WTC11 (cell line): ENCODE measurements at regions not wholly inside any gene's neighbourhood (a gene's known extent, or its start where the extent isn't known, plus 50 kb on each side); places are given as distances from the start of the nearest gene placed in this dataset.

Experiments used
- ATAC-seq: fragments of 200-7000 bp; cut with Tn5 transposase; 2 replicates; pipeline ENCODE4 v1.10.0; 2021; ENCODE audit warnings: mild to moderate bottlenecking, moderate library complexity
- CTCF ChIA-PET: fragments of 300-600 bp; sonication (Branson Sonifier 250); formaldehyde crosslinking; loops from one replicate; lab custom pipeline; 2021; ENCODE audit warnings: antibody characterized with exemption; lab: Charles Lee
- POLR2A ChIA-PET: fragments of 350-600 bp; sonication (Branson Sonifier 250); formaldehyde crosslinking; loops from one replicate; lab custom pipeline; 2021; ENCODE audit warnings: antibody characterized with exemption; lab: Charles Lee
- DNase-seq: peaks from one replicate; pipeline ENCODE4 v3.0.0; 2021; ENCODE audit warnings: low spot score
- H3K27ac Mint-ChIP-seq: 2 replicates; pipeline ENCODE4 v1.8.0; 2021; ENCODE audit warnings: mixed read lengths
- H3K27me3 Mint-ChIP-seq: 2 replicates; pipeline ENCODE4 v1.8.0; 2021; ENCODE audit warnings: low read depth, mild to moderate bottlenecking, moderate library complexity, mixed read lengths
- H3K36me3 Mint-ChIP-seq: 2 replicates; pipeline ENCODE4 v1.8.0; 2021; ENCODE audit warnings: mixed read lengths
- H3K4me1 Mint-ChIP-seq: 2 replicates; pipeline ENCODE4 v1.8.0; 2022; ENCODE audit warnings: mixed read lengths
- H3K4me3 Mint-ChIP-seq: 2 replicates; pipeline ENCODE4 v1.8.0; 2021; ENCODE audit warnings: mild to moderate bottlenecking, moderate library complexity, mixed read lengths
- H3K9me3 Mint-ChIP-seq: 2 replicates; pipeline ENCODE4 v1.8.0; 2021; ENCODE audit warnings: mixed read lengths
- AFF4 ChIP-seq: sonication (generic); formaldehyde crosslinking; IDR thresholded peaks from 2 replicates; pipeline ENCODE4 v1.8.1; 2023; ENCODE audit warnings: mild to moderate bottlenecking, missing genetic modification reagents, borderline replicate concordance
- ATF1 ChIP-seq: sonication (generic); formaldehyde crosslinking; IDR thresholded peaks from 2 replicates; pipeline ENCODE4 v1.8.1; 2023; ENCODE audit warnings: mild to moderate bottlenecking, moderate library complexity, missing genetic modification reagents
- ATF2 ChIP-seq: sonication (generic); formaldehyde crosslinking; IDR thresholded peaks from 2 replicates; pipeline ENCODE4 v1.8.1; 2022; ENCODE audit warnings: low read depth, missing genetic modification reagents, borderline replicate concordance
- ATF3 ChIP-seq: sonication (generic); formaldehyde crosslinking; conservative IDR thresholded peaks from 2 replicates; pipeline ENCODE4 v1.8.1; 2022; ENCODE audit warnings: mild to moderate bottlenecking, missing genetic modification reagents
- ELF4 ChIP-seq: sonication (generic); formaldehyde crosslinking; IDR thresholded peaks from 2 replicates; pipeline ENCODE4 v1.8.1; 2022; ENCODE audit warnings: low read depth, mild to moderate bottlenecking, moderate library complexity, missing genetic modification reagents
- ETV6 ChIP-seq: sonication (generic); formaldehyde crosslinking; IDR thresholded peaks from 2 replicates; pipeline ENCODE4 v1.8.1; 2022; ENCODE audit warnings: mild to moderate bottlenecking, missing genetic modification reagents
- FOXJ3 ChIP-seq: sonication (generic); formaldehyde crosslinking; IDR thresholded peaks from 2 replicates; pipeline ENCODE4 v1.9.0; 2021; ENCODE audit warnings: missing genetic modification reagents, mild to moderate bottlenecking, borderline replicate concordance
- GRHL2 ChIP-seq: fragments of 250-450 bp; sonication (Bioruptor Pico); IDR thresholded peaks from 2 replicates; pipeline ENCODE4 v1.8.0; 2022; ENCODE audit warnings: mild to moderate bottlenecking, moderate library complexity; ENCODE audit not compliant: insufficient replicate concordance, severe bottlenecking
- GTF2I ChIP-seq: fragments of 250-450 bp; sonication (Bioruptor Pico); conservative IDR thresholded peaks from 2 replicates; pipeline ENCODE4 v1.4.0; 2021; ENCODE audit warnings: mild to moderate bottlenecking
- HMGXB4 ChIP-seq: sonication (generic); formaldehyde crosslinking; IDR thresholded peaks from 2 replicates; pipeline ENCODE4 v1.8.1; 2023; ENCODE audit warnings: mild to moderate bottlenecking, moderate library complexity, missing genetic modification reagents
- JUN ChIP-seq: sonication (generic); formaldehyde crosslinking; IDR thresholded peaks from 2 replicates; pipeline ENCODE4 v1.8.0; 2023; ENCODE audit warnings: mild to moderate bottlenecking, missing genetic modification reagents
- MXD4 ChIP-seq: fragments of 250-450 bp; sonication (Bioruptor Pico); IDR thresholded peaks from 2 replicates; pipeline ENCODE4 v1.8.0; 2021; ENCODE audit warnings: mild to moderate bottlenecking, moderate library complexity, borderline replicate concordance
- NFE2L1 ChIP-seq: sonication (generic); formaldehyde crosslinking; IDR thresholded peaks from 2 replicates; pipeline ENCODE4 v1.8.1; 2023; ENCODE audit warnings: missing genetic modification reagents
- RORB ChIP-seq: fragments of 250-450 bp; sonication (Bioruptor Pico); IDR thresholded peaks from 2 replicates; pipeline ENCODE4 v1.9.0; 2021; ENCODE audit warnings: mild to moderate bottlenecking
- SMAD3 ChIP-seq: sonication (generic); formaldehyde crosslinking; IDR thresholded peaks from 2 replicates; pipeline ENCODE4 v1.8.0; 2022; ENCODE audit warnings: missing genetic modification reagents, mild to moderate bottlenecking, borderline replicate concordance
- SMAD4 ChIP-seq: sonication (generic); formaldehyde crosslinking; IDR thresholded peaks from 2 replicates; pipeline ENCODE4 v1.8.0; 2022; ENCODE audit warnings: mild to moderate bottlenecking, missing genetic modification reagents
- TEAD1 ChIP-seq: sonication (generic); formaldehyde crosslinking; IDR thresholded peaks from 2 replicates; pipeline ENCODE4 v1.8.0; 2022; ENCODE audit warnings: mild to moderate bottlenecking, missing genetic modification reagents
- USF1 ChIP-seq: sonication (generic); formaldehyde crosslinking; IDR thresholded peaks from 2 replicates; pipeline ENCODE4 v1.8.0; 2022; ENCODE audit warnings: mild to moderate bottlenecking, missing genetic modification reagents
- ZBTB43 ChIP-seq: sonication (generic); formaldehyde crosslinking; IDR thresholded peaks from 2 replicates; pipeline ENCODE4 v1.8.1; 2023; ENCODE audit warnings: mild to moderate bottlenecking, missing genetic modification reagents
- ZNF281 ChIP-seq: sonication (generic); formaldehyde crosslinking; IDR thresholded peaks from 2 replicates; pipeline ENCODE4 v1.8.0; 2023; ENCODE audit warnings: mild to moderate bottlenecking, missing genetic modification reagents
- ZNF423 ChIP-seq: fragments of 250-450 bp; sonication (Bioruptor Pico); IDR thresholded peaks from 2 replicates; pipeline ENCODE4 v2.1.2; 2022; ENCODE audit warnings: mild to moderate bottlenecking, moderate library complexity
- ZNF671 ChIP-seq: fragments of 250-450 bp; sonication (Bioruptor Pico); IDR thresholded peaks from 2 replicates; pipeline ENCODE4 v1.8.0; 2021; ENCODE audit warnings: mild to moderate bottlenecking

- TF ChIP-seq ZNF281 = no peak
- no peak for TF ChIP-seq SMAD3 (CRISPR knock-in tag)
- no peak for TF ChIP-seq RORB (CRISPR knock-in tag)
- TF ChIP-seq HMGXB4 = no peak
- TF ChIP-seq ETV6 = no peak
- TF ChIP-seq SMAD4 = no peak
- no peak for TF ChIP-seq ELF4
- no peak for TF ChIP-seq ZNF423
- TF ChIP-seq TEAD1 (CRISPR knock-in tag) = no peak
- TF ChIP-seq USF1 (CRISPR knock-in tag) = no peak
- no peak for TF ChIP-seq FOXJ3
- no peak for TF ChIP-seq ZNF671
- no peak for TF ChIP-seq AFF4 (CRISPR knock-in tag)
- TF ChIP-seq GRHL2 (CRISPR knock-in tag) = no peak
- TF ChIP-seq NFE2L1 (CRISPR knock-in tag) = no peak
Observed at GRCh38 chr7:54857294-54857693, 98.3 kb upstream of the SEC61G start (continued).

GRCh38 chr7:54858008-54858692, 99.1 kb upstream of the SEC61G start:
- ATAC-seq (peak; percentile 73), DNase-seq (no peak)
- TF ChIP-seq JUN (CRISPR knock-in tag) (no peak), ATF3 (CRISPR knock-in tag) (no peak), ATF2 (CRISPR knock-in tag) (no peak), MXD4 (no peak), ZBTB43 (CRISPR knock-in tag) (no peak), ATF1 (CRISPR knock-in tag) (no peak), GTF2I (CRISPR knock-in tag) (no peak)
- Mint-ChIP-seq H3K4me3 (no peak overlapping the region), H3K4me1 (peaks cover 10% of the 10 kb centered on the region), H3K27me3 (no peaks in the 10 kb centered on the region), H3K9me3 (peaks cover 23% of the 10 kb centered on the region), H3K36me3 (peaks cover 14% of the 10 kb centered on the region), H3K27ac (no peak overlapping the region; the same call in 1 of the 2 replicates)
- POLR2A ChIA-PET = interaction anchor here (0.7 kb wide), 1 partner anchor 203 kb away, joined by 3 read pairs; no protein-coding TSS in a partner anchor
- CTCF ChIA-PET = interaction anchor here (1.6 kb wide), 1 partner anchor 397 kb away, joined by 4 read pairs; no protein-coding TSS in a partner anchor
